Activated naive CD4-positive, alpha-beta T cell (primary cell): ENCODE measurements at regions not wholly inside any gene's neighbourhood (a gene's known extent, or its start where the extent isn't known, plus 50 kb on each side); places are given as distances from the start of the nearest gene placed in this dataset.

Experiments
- DNase-seq, 4 experiments: peaks; one replicate each; lab custom pipeline; 2025; lab: John Stamatoyannopoulos, UW

DNA sequence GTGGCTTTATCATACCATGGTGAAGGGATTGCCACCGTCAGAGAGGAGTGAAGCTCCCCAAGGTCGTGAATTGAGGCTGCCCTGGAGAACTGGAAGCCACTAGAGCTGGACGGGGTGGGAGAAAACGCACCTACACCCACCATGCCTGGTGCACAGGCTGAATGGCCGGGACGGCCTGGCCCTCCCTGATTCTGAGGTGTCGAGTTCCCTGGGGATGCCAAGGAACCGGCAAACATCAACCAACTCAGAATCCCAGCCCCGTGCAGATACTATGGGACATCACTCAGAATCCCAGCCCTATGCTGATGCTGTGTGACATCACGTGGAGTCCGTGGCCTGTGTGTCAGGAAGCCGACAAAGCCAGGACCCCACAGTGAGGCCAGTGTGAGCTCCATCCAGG is 650.0 kb downstream of the BRD1 start:
- DNase-seq, result no peak

DNA sequence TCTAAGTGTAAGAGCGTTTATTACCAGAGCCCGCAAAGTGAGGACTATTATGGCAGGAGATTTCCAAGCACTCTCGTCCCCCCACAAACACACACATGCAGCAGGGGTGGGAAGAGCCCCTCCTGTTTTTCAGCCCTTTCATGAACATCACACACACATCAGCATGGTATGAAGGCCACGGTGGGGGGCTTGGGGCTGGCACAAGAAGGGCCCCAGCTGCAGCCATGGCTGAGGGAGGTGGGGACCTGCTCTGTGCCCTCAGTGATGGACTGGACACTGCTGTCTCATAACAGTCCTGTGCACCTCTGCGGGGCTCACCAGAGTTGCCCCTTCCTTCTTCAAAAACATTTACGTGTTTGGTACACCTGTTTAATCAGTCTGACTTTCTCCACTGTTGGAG is 650.7 kb downstream of the BRD1 start:
- DNase-seq, result no peak

DNA sequence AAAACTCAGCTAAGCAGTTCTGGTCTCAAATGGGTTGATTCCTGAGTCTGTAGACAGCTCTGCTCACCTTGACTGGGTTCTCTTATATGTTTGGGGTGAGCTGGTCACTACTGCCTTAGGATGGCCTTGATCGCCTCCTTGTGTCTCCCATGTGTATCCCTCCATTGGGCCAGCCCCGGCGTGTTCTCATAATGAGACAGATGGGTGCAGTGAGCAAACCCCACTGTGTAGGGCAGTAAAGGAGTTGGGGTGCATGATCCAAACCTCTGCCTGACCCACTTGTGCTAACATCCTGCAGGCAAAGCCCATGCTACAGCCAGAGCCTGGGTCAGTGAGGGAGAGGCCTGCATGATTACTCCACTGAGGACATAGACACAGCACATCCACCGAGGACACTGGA is 657.6 kb downstream of the BRD1 start:
- no peak for DNase-seq

DNA sequence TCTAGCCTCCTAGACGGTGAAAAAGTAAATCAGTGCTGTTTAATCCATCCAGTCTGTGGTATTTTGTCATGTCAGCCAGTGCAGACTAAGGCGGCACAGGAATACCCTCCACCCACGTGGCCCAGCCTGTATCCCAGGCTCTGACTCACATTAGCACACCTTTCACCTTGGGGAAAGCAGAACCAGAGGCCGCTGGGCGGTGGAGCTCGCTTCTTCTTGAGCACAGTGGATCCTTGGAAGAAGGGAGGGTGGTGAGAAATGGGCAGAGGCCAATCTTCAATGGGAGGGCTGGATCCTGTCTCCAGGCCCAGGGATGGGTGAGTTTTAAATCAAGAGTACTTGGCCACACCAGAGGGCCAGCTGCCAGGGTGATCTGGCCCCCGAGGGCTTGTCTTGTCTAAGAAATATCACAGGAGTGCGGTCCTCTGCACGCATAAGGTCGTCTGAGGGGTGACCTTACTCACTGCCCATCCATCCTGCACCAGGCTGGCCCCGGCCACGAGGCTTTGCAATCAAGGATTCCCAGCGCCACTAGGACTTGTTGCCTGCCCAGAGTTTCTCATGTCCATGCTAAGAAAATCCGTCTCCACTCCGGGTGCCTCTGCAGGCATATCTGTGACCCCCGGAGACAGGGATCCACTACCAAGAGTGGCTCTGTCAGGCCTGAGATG is 658.5 kb downstream of the BRD1 start:
- DNase-seq, result no peak

DNA sequence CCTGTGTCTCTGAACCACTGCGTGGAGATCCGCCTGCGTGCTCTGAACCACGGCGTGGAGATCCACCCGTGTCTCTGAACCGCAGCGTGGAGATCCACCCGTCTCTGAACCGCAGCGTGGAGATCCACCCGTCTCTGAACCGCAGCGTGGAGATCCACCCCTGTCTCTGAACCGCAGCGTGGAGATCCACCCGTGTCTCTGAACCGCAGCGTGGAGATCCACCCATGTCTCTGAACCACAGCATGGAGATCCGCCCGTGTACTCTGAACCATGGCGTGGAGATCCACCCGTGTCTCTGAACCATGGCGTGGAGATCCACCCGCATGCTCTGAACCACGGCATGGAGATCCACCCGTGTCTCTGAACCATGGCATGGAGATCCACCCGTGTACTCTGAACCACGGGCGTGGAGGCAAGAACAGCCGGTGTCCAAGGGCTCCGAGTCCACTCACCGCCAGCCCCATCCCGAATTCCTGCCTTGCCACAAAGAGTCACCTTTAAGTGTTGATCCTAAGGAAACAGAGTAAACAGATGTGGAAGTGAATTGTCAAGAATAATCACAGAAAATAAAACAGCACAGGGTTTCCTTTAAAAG is 659.4 kb downstream of the BRD1 start:
- DNase-seq, result no peak

DNA sequence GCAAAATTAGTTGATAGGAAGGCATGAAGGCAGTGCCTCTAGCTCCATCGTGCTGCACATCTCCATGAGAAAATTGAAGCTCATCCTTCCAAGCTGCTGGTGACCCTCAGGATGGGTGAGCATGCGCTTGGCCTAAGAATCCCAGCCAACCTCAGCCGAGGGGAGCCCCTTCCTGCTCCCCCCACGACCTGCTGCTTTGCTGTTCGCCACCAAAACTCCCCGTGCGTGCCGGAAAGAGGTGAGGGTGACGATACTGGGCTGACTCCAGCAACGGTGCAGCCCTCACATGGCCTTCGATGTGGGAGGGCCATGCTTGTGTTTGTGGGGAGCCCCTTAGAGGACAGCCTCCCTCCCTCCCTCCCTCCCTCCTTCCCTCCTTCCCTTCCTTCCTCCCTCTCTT is 660.9 kb downstream of the BRD1 start:
- DNase-seq, result no peak

DNA sequence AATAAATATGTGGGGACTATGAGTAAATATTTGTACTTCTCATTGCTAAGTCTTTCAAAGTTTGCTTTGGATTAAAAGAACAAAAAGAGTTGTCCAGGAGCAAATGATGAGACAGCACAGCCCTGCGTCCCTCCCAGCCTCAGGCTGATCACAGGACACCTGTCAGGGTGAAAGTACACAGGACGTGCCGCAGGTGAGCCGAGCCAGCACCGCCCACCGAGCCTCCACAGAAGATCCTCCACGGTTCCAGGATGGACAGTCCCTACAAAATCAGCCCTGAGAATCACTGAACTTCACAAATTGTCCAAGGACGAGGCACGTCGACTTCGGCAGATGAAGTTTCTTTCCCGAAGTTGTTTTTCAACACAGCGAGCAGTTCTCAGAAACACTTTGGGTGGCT is 661.5 kb downstream of the BRD1 start:
- no peak for DNase-seq

DNA sequence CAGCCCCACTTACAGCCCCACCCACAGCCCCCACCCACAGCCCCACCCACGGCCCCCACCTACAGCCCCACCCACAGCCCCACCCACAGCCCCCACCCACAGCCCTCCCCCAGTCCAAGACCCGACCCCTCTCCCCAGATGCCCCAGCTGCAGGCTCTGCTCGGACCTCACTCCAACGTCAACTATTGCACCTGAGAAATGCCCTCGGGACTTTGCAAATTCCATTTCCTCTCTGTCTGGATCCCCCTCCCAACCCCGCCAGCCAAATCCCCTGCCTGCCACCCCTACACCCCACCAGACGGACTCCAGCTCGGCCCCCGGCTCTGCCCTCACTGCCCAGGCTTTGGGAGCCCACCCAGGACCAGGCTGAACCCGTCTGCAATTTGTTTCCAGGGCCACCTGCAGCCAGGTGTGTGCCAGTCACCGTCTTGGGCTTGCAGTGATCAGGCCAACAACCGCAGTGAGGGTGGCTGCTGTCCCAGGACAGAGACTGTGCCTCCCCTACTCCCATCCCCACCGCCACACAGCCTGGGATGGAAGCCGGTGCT is 662.8 kb downstream of the BRD1 start:
- DNase-seq, result no peak

DNA sequence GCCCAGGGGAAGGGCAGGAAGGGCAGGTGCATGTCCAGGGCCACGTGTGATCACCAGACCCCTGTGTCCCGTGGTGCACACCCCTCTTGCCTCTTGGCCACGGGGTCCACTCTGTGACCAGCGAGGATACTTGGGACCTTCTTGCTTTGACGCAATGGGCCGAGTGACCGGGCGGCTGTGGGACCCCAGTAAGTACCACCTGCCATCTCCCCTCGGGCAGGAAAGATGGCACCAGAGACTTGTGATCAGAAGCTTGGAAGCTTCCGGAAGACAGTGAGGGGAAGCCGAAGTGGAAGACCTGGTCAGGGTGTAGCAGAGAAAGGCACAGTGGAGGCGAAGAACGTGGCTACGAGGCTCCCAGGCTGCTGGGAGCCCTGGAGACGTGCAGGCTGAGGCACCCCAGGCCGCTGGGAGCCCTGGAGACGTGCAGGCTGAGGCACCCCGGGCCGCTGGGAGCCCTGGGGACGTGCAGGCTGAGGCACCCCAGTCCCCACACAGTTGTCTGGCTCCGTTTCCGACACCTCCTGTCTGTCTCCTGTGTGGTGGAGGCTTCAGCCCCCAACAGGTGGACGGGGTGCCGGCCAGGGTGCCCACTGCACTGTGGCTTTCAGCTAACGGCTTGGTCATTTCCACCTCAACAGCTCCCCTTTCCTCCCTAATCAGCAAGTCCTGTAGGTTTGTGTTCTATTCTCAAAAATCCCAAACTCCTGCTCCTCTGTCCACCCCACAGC is 663.5 kb downstream of the BRD1 start:
- no peak for DNase-seq

DNA sequence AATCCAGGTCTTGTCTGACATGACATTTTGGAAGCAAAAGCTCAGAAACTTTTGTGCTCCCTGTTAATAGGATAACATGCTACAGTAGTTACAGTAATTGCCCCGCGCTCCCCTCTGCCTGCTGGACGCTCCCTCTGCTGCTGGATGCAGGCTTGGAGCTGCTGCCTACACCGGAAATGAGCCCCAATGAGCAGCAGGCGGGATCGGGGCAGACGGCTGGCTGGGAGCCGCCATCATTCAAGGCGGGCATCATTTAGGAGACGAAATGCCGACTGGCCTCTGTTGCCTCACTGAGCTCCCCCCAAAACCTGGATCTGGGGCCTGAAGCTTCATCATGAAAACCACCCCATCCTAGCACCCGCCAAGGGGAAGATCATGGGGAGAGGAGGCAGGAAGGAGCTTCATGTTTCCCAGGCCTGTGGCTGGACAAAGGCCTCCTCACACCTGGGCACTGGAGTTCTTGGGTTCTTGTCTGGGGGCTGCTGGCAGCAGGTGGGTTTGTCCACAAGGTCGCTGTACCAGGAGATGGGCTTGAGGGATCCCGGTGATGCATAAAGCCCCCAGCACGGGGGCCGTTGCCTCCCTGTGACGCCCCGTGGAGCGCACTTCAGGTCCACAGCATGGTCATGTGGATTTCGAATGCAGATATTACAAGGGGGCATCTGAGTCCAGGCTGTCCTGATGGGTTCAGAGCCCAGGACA is 664.3 kb downstream of the BRD1 start:
- no peak for DNase-seq

DNA sequence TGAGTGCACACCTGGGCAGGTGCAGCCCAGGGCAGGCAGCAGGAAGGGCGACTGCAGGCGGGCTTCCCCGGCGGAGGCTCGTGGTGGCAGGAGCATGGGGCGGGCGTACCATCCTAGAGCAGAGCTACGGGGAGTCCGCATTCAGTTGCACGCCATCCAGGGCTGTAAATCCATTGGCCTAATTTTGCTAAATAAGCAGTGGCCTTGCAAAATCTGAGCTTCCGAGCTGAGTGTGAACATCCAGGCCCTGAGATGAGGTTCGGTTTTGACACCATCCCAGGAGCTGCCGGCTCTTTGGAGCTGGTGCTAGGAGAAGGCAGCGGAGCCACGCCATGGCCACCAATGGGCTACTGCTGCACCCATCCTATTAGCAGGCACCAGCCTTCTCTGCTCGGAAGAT is 664.8 kb downstream of the BRD1 start:
- DNase-seq, result no peak

DNA sequence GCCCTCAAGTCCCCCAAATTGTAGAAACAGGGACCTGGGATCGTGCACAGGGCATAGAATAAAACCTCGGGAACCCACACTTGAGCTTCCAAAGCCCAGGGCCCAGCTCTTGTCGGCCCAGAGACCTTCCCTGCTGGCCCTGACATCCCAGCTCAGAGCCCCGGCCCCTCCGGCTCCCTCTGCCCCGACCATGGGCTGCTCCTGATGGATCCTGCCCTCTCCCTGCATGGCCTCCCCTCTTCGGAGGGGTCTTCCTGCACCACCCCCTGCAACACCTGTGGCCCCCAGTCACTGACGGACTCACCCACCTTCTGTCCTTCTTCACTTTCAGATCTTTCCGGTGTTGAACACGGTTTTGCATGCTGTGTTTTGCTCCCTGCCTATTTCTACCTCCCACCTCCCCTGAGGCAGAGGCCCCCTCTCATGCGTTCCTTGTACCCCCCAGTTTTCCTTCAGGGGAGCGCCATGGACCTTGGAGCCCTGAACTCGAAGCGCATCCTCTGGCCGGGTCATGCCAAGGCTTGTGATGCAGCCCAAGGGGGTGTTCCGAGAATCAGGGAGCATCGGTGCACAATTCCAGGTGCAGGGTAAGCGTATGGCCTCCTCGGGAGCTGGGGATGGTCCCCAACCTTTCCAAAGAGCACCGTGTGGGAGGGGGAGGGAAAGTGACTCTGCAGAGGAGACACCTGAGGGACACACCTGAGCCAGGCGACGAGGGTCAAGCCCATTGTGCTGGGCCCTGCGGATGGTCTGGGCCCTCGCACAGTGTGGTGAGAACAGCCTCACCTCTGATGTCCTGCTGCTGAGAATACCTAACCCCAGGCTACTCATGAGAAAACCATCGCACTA is 666.4 kb downstream of the BRD1 start:
- no peak for DNase-seq

DNA sequence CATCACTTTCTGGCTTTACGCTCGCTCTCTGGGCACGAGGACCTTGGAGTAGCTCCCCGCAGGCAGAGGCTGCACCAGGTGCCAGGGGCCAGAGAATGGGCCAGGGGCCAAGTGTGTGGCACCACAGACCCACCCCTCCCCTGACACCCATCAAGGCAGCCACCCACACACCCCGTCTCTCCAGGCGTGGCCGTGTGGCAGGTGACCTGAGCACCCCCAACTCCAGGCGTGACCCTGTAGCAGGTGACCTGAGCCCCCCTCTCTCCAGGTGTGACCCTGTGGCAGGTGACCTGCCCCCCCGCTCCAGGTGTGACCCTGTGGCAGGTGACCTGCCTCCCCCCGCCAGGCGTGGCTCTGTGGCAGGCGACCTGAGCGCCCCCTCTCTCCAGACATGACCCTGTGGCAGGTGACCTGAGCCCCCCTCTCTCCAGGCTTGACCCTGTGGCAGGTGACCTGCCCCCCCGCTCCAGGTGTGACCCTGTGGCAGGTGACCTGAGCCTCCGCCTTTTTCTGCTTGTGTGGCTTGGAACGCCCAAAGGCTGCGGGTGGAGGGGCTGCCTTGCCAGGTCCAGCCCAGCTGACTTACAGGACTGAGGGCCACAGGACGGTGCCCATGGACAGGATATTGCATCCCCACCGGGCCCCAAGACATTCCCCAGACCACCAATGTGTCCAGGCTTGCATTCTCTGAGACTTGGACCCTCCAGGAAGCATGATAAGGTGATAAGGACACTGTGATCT is 667.2 kb downstream of the BRD1 start:
- DNase-seq, result no peak

DNA sequence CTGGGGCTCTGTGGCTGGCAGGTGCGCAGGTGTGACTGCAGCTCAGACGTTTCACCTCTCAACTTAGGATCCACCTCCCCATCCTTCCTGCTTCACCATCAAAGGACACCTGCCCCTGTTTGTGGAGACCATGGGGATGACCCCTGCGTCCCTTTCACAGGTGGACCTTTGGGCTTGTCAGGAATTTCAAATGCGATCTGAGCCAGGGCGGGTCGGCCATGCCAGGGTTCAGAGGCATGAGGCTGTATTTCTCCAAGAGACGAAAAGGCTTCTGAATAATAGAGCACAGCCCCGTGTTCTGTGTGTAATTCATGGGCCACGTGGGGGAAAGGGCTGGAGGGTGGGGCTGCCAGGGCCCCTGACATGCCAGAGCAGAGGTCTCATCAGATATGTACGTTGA is 668.0 kb downstream of the BRD1 start:
- DNase-seq, result no peak

DNA sequence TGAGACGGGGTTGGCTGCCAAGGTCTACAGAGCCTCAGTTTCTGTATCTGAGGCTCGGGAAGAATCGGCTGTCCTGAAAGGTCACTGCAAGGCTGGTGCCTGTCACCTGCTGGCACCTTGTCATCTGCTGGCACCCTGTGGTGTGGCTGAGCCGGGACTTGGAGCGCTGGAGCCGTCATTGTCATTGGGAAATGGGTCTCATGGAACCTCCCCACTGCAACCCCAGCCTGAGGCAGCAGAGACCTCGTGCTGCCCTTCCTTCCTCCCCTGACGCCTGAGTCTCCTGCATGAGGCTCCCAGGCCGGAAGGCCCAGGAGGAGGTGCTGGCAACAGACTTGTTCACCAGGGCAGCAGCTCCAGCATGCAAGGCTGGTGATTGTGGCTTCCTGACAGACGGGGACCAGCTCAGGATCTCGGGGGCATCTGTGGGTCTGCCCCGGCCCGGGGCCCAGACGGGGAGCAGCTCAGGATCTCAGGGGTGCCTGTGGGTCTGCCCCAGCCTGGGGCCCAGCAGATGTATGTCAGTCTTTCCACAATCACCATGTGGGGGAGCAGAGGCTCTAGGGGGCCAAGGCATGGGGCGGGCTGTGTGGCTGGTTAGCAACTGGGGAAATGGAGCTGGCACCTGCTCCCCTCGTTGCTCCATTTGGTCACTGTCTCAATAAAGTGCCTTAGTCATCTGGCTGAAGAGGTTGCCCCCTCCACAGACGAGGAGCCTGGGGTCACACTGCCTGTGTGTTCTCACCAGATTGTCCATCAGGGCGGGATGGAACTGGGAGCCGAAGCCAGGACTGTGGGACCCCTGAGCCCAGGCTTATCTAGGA is 668.7 kb downstream of the BRD1 start:
- no peak for DNase-seq

DNA sequence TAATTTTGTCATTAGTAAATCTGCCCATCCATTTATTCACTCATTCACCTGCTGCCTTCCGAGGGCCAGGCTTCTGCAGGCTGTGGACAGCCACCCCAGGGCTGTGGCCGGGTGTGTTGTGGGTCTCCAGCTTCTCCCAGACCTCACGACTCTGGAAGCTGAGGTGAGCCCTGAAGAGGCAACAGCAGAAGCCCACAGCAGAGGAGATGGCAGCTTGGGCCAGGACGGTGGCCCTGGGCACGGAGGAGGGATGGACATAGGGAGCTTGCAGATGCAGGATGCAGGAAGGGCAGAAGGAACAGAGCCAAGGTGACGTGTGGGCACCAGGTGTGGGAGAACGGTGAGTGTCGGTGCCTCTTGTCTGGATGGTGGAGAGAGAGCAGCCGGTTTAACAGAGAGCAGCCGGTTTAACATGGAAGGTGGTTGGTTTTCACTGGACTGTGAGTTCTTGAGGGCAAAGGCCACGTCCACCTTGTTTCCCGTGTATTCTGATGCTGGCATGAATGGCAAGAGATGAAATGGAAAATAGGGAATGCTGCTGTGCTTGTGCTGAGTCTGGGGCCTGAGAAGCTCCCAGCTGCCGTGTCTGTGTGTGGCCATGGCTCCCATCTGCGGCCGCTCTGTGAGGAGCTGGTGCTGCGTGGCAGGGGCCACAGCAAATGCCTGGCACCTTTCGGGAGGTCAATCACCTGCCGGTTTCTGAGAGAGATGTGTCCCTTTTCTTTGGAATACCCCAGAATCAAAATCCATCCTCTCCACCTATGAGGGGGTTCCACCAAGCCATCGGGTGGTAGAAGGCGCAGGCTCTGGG is 669.9 kb downstream of the BRD1 start:
- DNase-seq, result no peak

DNA sequence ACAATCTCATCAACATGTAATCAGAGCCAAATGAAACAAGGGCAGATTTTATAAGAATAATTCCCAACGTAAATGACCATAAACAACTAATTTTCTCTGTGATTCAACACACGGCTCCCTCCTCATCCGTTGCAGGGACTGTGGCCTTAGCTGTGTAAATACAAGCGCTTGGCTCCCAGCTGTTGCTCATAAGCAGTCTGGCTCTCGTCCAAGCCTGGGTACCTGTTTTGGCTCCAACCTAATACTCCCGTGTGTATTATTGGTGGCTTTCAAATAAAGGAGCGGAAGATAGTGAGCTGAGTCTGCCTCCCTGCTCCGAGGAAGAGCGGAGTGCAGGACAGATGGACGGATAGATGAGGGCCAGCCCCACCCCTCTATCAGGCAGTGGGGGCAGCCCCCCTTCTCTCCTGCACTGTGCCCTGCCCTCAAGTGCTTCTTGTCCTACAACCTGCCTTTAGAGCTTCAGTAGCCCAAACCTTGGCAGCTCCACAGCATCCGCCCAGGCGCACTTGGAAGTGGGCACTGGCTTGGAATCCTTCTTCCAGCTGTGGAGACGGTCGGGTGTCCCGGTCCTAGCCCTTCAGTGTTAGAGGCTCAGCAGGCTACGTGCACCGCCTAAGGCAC is 670.9 kb downstream of the BRD1 start:
- DNase-seq, result no peak

DNA sequence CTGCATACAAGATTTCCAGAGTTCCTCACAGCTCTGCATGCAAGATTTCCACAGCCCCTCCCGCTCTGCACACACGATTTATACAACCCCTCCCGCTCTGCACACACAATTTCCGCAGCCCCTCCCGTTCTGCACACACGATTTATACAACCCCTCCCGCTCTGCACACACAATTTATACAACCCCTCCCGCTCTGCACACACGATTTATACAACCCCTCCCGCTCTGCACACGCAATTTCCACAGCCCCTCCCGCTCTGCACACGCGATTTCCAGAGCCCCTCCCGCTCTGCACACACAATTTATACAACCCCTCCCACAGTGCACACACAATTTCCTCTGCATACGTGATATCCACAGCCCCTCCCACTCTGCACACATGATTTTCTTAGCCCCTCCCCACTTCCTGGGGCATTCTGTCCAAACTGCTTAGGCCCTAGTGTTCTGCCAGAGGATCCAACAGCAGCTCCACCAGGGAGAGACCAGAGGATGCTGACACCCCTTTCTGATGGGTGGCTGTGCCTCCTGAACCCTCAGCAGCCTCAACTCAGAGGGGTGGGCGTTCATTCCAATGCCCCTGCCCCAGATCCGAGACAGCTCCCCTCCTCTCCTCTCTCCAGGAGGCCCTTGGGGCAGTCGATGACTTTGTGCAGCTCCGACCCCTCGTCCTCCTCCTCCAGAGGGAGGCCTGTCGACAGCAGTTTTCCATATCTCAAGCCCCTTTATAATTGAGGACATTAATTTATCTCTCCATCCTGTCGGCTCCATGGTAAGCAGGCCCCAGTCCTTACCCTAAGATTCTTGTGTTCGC is 671.7 kb downstream of the BRD1 start:
- DNase-seq, result no peak
